Erythroblast (primary cell): ENCODE measurements at regions not wholly inside any gene's neighbourhood (a gene's known extent, or its start where the extent isn't known, plus 50 kb on each side); places are given as distances from the start of the nearest gene placed in this dataset.

Experiments
- GATA1 ChIP-seq: IDR thresholded peaks from 2 replicates; pipeline ENCODE4 v1.6.1; 2011; ENCODE audit warnings: low read depth, mild to moderate bottlenecking, control low read depth, low read length, moderate library complexity
- POLR2A ChIP-seq: IDR thresholded peaks from 2 replicates; pipeline ENCODE4 v1.6.1; 2011; ENCODE audit warnings: mild to moderate bottlenecking, low read length

- TF ChIP-seq POLR2A (no peak), GATA1 (no peak)
Measured at GRCh38 chr22:47865626-47866025, 1103.2 kb downstream of the TBC1D22A start.
